T-helper 17 cell (primary cell): ENCODE measurements at regions not wholly inside any gene's neighbourhood (a gene's known extent, or its start where the extent isn't known, plus 50 kb on each side); places are given as distances from the start of the nearest gene placed in this dataset.
"Not testable (repeated sequence)": the region's sequence is repeated elsewhere in the genome, so short reads cannot be mapped to it uniquely, and the experiment has no call there.

Source experiments
- ATAC-seq: fragments of 150-1000 bp; cut with Tn5 transposase; 2 replicates; pipeline ENCODE4 v1.10.0; 2021; ENCODE audit warnings: mild to moderate bottlenecking, moderate library complexity
- DNase-seq, 3 donors: peaks; one replicate each; pipeline versions ENCODE4 v3.0.0 to v3.0.0-alpha.2; 2020 to 2021
- H3K9me3 ChIP-seq: one replicate; pipeline ENCODE4 v1.7.0; 2013; ENCODE audit warnings: low read length, mild to moderate bottlenecking; ENCODE audit not compliant: control insufficient read depth, poor library complexity, severe bottlenecking
- H3K27ac Mint-ChIP-seq: one replicate; pipeline ENCODE4 v1.8.0; 2022; ENCODE audit warnings: mild to moderate bottlenecking, moderate library complexity, mixed read lengths
- H3K27me3 Mint-ChIP-seq: one replicate; pipeline ENCODE4 v1.8.0; 2022; ENCODE audit warnings: mixed read lengths
- H3K36me3 Mint-ChIP-seq: one replicate; pipeline ENCODE4 v1.8.0; 2022; ENCODE audit warnings: low read depth, mixed read lengths
- H3K4me1 Mint-ChIP-seq: one replicate; pipeline ENCODE4 v1.8.0; 2022; ENCODE audit warnings: mild to moderate bottlenecking, mixed read lengths
- H3K4me3 Mint-ChIP-seq: one replicate; pipeline ENCODE4 v1.8.0; 2022; ENCODE audit warnings: mild to moderate bottlenecking, moderate library complexity, mixed read lengths

DNA sequence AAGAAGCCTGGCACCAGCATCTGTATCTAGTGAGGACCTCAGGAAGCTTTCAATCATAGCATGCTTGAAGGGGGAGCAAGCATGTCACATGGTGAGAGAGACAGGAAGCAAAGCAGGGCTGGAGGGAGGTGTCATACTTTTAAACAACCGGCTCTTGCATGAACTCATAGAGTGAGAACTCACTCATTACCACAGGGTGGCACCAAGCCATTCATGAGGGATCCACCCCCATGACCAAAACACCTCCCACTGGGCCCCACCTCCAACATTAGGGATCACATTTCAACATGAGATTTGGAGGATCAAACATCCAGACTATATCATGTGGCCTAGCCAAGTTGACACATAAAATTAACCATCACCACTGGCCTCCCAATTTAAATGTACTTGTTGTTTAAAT, 125.1 kb upstream of the KCND3 start:
- no peak for ATAC-seq
- Mint-ChIP-seq H3K27me3 (peaks cover 28% of the 10 kb centered on the region), H3K4me3 (no peak overlapping the region), H3K4me1 (no peaks in the 10 kb centered on the region), H3K27ac (no peak overlapping the region), H3K36me3 (no peaks in the 10 kb centered on the region)
- H3K9me3 ChIP-seq = no peaks in the 10 kb centered on the region
- no peak for DNase-seq

DNA sequence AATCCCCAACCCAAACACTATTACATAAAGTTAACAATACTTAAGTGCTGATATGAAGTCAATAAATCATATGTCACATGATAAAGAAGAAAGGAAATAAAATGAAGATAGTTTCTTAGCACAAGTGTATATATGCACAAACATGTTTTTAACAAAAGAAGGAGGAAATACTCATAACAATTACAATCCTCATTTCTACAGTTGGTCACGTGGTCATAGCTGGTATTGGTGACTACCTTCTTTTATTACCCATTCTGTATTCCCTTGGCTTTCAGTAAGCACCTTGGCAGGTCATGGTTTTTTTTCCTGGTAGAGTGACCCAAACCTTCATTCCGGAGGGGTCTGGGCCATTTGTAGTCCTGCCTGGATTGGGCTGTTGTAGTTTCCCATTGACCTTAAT, 137.1 kb upstream of the KCND3 start:
- no peak overlapping the region for H3K27ac Mint-ChIP-seq
- H3K4me1 Mint-ChIP-seq = no peaks in the 10 kb centered on the region
- H3K4me3 Mint-ChIP-seq = no peak overlapping the region
- ATAC-seq = no peak
- H3K9me3 ChIP-seq = no peaks in the 10 kb centered on the region
- peaks cover 7% of the 10 kb centered on the region for H3K27me3 Mint-ChIP-seq
- no peaks in the 10 kb centered on the region for H3K36me3 Mint-ChIP-seq
- DNase-seq = no peak

DNA sequence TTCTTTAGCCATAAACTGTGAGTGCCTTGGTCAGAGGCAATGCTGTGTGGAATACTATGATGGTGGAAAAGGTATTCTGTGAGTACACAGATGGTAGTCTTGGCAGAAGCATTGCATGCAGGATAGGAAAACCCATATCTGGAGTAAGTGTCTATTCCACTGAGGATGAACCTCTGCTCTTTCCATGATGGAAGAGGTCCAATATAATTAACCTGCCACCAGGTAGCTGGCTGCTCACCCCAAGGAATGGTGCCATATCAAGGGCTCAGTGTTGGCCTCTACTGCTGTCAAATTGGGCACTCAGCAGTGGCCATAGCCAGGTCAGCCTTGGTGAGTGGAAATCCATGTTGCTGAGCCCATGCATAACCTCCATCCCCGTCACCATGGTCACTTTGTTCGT, 138.1 kb upstream of the KCND3 start:
- H3K4me3 Mint-ChIP-seq, H3K9me3 ChIP-seq, H3K4me1 Mint-ChIP-seq, H3K27ac Mint-ChIP-seq, DNase-seq, ATAC-seq, H3K36me3 Mint-ChIP-seq: not testable (repeated sequence)
- H3K27me3 Mint-ChIP-seq = peaks cover 15% of the 10 kb centered on the region

DNA sequence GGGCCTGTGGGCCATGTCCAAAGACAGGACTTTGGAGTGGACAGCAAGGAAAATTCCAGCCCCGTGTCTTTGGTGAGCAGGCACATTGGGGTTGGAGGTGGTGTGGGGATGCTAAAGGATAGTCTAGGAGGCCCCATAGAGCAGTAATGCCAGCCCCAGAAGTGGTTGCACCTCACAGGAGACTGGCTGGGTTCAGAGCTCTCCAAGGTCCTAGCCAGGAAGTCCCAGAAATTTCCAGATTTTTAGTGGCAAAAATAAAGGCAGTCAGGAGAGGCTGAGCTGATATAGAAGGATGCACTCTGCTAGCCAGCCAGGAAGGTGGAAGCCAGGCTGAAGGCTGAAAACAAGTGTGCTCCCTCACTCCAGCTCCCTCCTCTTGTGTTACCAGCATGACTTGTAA, 144.0 kb upstream of the KCND3 start:
- no peaks in the 10 kb centered on the region for H3K9me3 ChIP-seq
- no peaks in the 10 kb centered on the region for H3K4me1 Mint-ChIP-seq
- H3K27ac Mint-ChIP-seq = no peak overlapping the region
- ATAC-seq (no peak), DNase-seq (no peak)
- no peaks in the 10 kb centered on the region for H3K36me3 Mint-ChIP-seq
- peaks cover 54% of the 10 kb centered on the region for H3K27me3 Mint-ChIP-seq
- H3K4me3 Mint-ChIP-seq = no peak overlapping the region

DNA sequence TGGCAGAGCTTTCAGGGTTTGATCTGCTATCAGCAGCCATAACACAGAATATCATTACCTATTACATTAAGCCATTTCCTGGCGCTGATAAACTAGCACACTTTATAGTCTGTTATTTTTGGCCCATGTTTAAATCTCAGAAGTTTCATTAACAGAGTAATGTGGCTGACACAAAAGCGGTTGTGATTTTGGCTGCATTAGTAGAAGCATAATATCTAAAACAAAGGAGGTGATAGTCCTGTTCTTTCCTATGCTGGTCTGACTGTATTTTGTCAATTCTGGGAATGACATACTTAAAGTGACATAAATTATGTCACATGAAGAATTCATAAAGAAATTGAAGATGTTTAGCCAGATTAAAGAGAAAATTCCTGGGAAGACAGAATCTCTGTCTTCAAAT, 151.3 kb upstream of the KCND3 start:
- Mint-ChIP-seq H3K4me1 (no peaks in the 10 kb centered on the region), H3K27me3 (peaks cover 57% of the 10 kb centered on the region), H3K36me3 (peaks cover 2% of the 10 kb centered on the region), H3K4me3 (no peak overlapping the region), H3K27ac (no peak overlapping the region)
- H3K9me3 ChIP-seq = no peaks in the 10 kb centered on the region
- no peak for ATAC-seq
- DNase-seq = no peak

DNA sequence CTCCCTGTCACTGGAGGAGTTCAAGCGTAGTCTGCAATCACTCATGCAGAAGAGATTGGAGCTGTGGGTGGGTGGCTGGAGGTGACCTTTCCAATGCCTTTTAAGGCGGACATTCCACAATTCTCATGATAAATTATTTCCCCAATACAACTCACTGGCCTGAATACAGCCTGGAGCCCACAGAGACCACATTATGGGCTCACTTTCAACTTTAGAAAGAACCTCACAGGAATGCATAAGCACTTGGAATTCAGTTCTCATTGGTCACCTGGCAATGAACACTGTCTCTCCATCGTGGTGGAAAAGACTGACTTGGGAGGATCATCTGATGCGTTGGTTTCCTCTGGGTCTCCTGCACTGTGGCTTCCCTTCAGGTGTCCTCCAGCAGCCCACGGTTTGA, 151.8 kb upstream of the KCND3 start:
- Mint-ChIP-seq H3K27ac (no peak overlapping the region), H3K4me1 (no peaks in the 10 kb centered on the region), H3K27me3 (peaks cover 57% of the 10 kb centered on the region), H3K36me3 (peaks cover 2% of the 10 kb centered on the region), H3K4me3 (no peak overlapping the region)
- ATAC-seq (no peak), DNase-seq (no peak)
- H3K9me3 ChIP-seq = peaks cover 1% of the 10 kb centered on the region

DNA sequence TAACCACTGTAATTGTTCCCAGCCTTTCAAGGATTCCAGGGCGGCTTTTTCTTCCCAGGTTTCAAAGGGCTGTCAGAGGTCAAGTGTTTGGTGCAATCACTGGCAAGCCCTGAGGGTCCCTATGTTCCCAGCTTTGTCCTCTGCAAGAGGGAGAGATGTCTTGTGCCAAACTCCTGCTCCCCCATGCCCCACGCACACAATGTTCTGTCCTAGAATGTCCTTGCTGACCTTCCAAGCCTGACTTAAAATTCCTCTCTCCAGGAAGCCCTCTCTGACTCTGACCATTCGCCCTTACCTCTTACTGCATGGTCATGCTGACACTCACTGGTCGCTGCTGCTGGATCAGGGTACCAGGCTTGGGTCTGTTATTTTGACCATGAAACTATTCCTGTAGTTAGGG, 152.5 kb upstream of the KCND3 start:
- Mint-ChIP-seq H3K27ac (no peak overlapping the region), H3K36me3 (peaks cover 2% of the 10 kb centered on the region), H3K4me3 (no peak overlapping the region), H3K27me3 (peaks cover 55% of the 10 kb centered on the region), H3K4me1 (no peaks in the 10 kb centered on the region)
- DNase-seq = no peak
- H3K9me3 ChIP-seq = peaks cover 2% of the 10 kb centered on the region
- ATAC-seq = no peak

DNA sequence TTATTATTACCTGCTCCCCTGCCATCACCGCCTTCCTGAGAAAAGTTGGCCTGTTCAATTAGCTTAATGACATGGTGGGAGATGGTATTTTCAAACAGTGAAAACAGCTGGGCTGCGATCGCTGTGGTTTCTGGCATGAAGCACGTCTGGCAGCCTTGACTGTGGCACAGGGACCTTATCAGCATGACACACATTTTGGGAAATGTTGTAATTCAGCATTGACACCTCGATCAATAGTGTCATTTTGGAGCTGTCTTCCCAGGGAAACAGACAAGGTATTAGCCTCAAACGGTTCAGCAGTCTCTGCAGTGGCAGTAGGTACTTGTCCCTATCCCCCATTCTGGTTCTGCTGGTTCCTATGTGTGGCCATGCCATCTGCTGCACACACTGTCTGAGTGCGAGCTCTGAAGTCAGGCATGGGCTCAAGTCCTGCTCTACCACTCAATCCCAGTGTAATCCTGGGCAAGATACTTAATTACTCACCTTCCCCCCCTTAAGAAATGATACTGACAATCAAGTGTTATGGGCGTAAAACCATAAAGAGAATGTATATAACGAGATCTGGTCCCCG, 154.5 kb upstream of the KCND3 start:
- Mint-ChIP-seq H3K36me3 (peaks cover 2% of the 10 kb centered on the region), H3K27ac (no peak overlapping the region), H3K27me3 (peaks cover 39% of the 10 kb centered on the region), H3K4me3 (no peak overlapping the region), H3K4me1 (no peaks in the 10 kb centered on the region)
- no peak for ATAC-seq
- peaks cover 2% of the 10 kb centered on the region for H3K9me3 ChIP-seq
- no peak for DNase-seq

DNA sequence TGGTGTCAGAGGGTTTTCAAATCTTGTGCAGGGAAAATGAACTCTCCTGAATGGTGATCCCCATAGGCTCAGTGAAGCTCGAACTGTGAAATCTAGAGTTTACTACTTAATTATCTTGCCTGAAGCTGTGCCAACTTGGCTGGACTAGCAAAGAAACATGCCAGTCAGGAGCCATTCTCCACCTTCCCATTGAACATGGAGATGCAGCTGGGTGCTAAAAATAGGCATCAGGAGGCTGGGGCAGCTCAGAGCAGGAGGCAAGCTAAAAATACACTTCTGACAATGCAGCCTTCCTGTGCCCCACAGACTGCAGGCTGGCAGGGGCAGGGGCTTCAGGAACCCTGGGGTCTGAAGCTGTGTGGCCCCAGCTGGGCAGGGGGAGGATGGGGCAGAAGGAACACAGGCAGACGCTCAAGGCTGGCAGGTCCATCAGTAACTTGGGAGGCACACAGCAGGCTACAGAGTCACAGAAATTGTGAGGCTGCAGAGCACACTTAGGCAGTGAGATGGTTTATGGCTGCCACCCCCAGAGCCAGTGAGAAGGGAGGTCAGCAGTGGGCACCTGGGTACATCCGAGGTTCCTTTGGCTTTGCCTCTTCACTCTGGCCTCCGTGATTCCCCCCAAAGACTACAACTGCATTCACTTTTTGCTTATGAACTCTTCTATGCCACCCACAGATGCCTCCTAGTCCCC, 155.4 kb upstream of the KCND3 start:
- no peaks in the 10 kb centered on the region for H3K4me1 Mint-ChIP-seq
- peaks cover 38% of the 10 kb centered on the region for H3K27me3 Mint-ChIP-seq
- peaks cover 2% of the 10 kb centered on the region for H3K9me3 ChIP-seq
- DNase-seq (no peak), ATAC-seq (no peak)
- H3K4me3 Mint-ChIP-seq = no peak overlapping the region
- H3K36me3 Mint-ChIP-seq = peaks cover 2% of the 10 kb centered on the region
- no peak overlapping the region for H3K27ac Mint-ChIP-seq

DNA sequence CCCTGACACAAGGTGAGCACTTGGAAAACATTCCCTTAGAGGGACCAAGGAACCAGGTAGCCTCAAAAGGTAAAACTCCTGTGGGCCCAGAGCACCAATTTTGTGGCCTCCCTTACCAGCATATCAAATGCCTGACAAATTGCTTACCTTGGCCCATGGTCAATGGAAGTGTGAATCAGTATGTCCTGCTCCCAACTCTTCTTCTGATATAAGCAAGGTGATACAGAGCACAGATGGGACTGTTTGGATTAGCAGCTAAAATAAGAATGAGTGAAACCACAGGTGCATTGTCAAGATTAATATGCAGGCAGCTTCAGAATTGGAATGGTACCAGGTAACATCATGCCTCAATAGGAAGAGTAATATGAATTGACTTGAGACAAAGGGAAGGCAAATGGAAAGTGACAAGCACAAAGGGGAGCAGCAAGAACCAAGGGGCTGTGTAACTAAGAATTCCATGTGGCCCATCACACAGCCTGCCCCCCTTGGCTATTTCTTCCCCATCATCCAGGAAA, 156.8 kb upstream of the KCND3 start:
- H3K4me1 Mint-ChIP-seq = no peaks in the 10 kb centered on the region
- H3K36me3 Mint-ChIP-seq = no peaks in the 10 kb centered on the region
- H3K9me3 ChIP-seq = peaks cover 2% of the 10 kb centered on the region
- H3K4me3 Mint-ChIP-seq = no peak overlapping the region
- DNase-seq = no peak
- H3K27me3 Mint-ChIP-seq = peaks cover 29% of the 10 kb centered on the region
- H3K27ac Mint-ChIP-seq = no peak overlapping the region
- ATAC-seq = no peak

DNA sequence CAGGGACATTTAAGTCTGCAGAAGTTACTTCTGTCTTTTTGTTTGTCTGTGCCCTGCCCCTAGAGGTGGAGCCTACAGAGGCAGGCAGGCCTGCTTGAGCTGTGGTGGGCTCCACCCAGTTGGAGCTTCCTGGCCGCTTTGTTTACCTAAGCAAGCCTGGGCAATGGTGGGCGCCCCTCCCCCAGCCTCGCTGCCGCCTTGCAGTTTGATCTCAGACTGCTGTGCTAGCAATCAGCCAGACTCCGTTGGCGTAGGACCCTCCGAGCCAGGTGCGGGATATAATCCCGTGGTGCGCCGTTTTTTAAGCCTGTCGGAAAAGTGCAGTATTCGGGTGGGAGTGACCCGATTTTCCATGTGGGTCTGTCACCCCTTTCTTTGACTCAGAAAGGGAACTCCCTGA, 170.7 kb upstream of the KCND3 start:
- not testable (repeated sequence) for H3K4me3 Mint-ChIP-seq, H3K36me3 Mint-ChIP-seq, ATAC-seq, H3K9me3 ChIP-seq, H3K4me1 Mint-ChIP-seq, DNase-seq, H3K27ac Mint-ChIP-seq
- peaks cover 11% of the 10 kb centered on the region for H3K27me3 Mint-ChIP-seq

DNA sequence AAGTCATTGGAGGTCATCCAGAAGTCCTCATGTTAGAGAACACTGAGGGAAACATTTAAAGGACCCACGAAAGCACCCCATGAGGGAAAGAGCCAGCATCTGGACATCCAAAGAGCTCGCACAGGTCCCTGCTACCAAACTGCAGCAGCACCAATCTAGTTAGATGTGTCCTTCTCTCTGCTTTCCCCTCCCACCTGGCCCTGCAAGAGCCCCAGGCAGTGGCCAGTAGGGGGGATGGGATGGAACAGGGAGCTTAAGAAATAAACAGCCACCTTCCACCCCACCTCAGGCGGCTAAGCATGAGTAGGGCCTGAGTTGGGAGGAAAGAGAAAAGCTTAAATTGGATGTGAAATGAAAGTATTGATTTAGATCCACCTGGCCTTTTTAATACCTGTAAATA, 175.9 kb upstream of the KCND3 start:
- H3K4me1 Mint-ChIP-seq = no peaks in the 10 kb centered on the region
- H3K4me3 Mint-ChIP-seq = no peak overlapping the region
- H3K27me3 Mint-ChIP-seq = peaks cover 18% of the 10 kb centered on the region
- H3K27ac Mint-ChIP-seq = no peak overlapping the region
- ATAC-seq = no peak
- no peaks in the 10 kb centered on the region for H3K36me3 Mint-ChIP-seq
- no peaks in the 10 kb centered on the region for H3K9me3 ChIP-seq
- no peak for DNase-seq

DNA sequence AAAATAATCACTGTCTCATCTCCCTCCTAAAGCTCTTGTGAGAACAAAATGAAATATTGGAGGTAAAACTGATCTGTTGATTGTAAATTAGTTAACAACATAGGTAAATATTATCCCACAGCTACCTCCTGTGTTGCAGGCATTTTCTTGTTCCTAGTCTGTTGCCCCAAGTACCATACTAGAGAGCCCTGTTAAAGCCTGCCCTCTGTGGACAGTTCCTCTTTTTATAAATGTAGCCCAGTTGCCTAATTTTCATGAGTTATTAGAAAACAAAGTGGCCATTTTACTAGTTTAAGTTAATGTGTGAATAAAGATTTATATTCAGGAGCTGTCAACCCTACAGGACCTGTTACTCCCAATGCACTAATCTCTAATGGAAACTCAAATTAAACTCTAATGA, 180.0 kb upstream of the KCND3 start:
- DNase-seq (no peak), ATAC-seq (no peak)
- Mint-ChIP-seq H3K27me3 (peaks cover 7% of the 10 kb centered on the region), H3K4me3 (no peak overlapping the region), H3K4me1 (no peaks in the 10 kb centered on the region), H3K27ac (no peak overlapping the region), H3K36me3 (no peaks in the 10 kb centered on the region)
- H3K9me3 ChIP-seq = no peaks in the 10 kb centered on the region

DNA sequence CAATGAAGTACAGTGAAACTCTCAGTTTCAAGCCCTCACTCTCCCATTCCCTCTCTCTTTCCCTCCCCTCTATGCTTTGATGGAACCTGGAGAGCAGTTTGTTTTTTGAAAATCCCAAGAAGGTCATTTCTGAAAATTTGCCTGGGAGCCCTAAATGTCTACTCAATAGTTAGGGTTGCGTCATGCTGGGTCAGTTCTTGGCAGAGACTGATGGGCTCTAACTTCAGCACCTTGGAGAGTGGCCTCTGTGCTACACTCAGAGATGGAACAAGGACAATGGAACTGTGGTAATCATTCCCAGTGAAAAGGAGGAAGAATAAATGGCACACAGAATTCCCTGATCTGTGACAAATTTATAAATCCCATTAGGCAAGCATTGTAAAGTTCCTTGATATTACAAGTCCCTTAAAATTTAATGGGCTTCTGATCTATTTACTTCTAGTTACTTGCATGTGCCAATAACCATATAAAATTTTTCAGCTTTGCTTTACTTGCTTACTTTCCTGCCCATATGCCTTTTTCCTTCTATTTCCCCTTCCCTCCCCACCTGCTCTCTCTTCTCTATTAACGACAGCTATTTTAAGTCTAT, 182.9 kb upstream of the KCND3 start:
- no peak for DNase-seq
- H3K27me3 Mint-ChIP-seq = no peaks in the 10 kb centered on the region

More for the DNA sequence above, 182.9 kb upstream of the KCND3 start:
- H3K9me3 ChIP-seq = peaks cover 4% of the 10 kb centered on the region
- H3K4me1 Mint-ChIP-seq = no peaks in the 10 kb centered on the region
- H3K4me3 Mint-ChIP-seq = no peak overlapping the region
- H3K36me3 Mint-ChIP-seq = no peaks in the 10 kb centered on the region
- no peak for ATAC-seq
- no peak overlapping the region for H3K27ac Mint-ChIP-seq
